ENCODE measurements at regions not wholly inside any gene's neighbourhood (a gene's known extent, or its start where the extent isn't known, plus 50 kb on each side); places are given as distances from the start of the nearest gene placed in this dataset.

GRCh38 chr2:193476171-193476800 lies 1281.6 kb upstream of the TMEFF2 start:
- no peaks in the 10 kb centered on the region for H3K36me3 ChIP-seq
- intact Hi-C loops (cut with DNase I): no loop called here
- no peak overlapping the region for H3K27ac ChIP-seq
- no peaks in the 10 kb centered on the region for H3K27me3 ChIP-seq
- H3K4me3 ChIP-seq: no peak overlapping the region
- ATAC-seq (no peak), DNase-seq (no peak)
- TF ChIP-seq CTCF (IDR thresholded peaks at IDR 0.05): no peak
- H3K9me3 ChIP-seq: peaks cover 0 to 19% of the 10 kb centered on the region in 2 donors
- H3K4me1 ChIP-seq: no peaks in the 10 kb centered on the region

- TF ChIP-seq CTCF (IDR thresholded peaks at IDR 0.05): no peak
- Histone ChIP-seq H3K4me3 (no peak overlapping the region), H3K27me3 (no peaks in the 10 kb centered on the region), H3K4me1 (no peaks in the 10 kb centered on the region), H3K27ac (no peak overlapping the region), H3K9me3 (peaks cover 0 to 23% of the 10 kb centered on the region in 2 donors), H3K36me3 (no peaks in the 10 kb centered on the region)
- ATAC-seq: no peak
- DNase-seq: no peak
- intact Hi-C loops (cut with DNase I): no loop called here
These were observed 1280.3 kb upstream of the TMEFF2 start for GRCh38 chr2:193475038-193475437.

GRCh38 chr2:193469251-193469650 lies 1274.5 kb upstream of the TMEFF2 start:
- Histone ChIP-seq H3K27ac (no peak overlapping the region), H3K4me1 (no peaks in the 10 kb centered on the region), H3K4me3 (no peak overlapping the region), H3K27me3 (no peaks in the 10 kb centered on the region), H3K36me3 (no peaks in the 10 kb centered on the region), H3K9me3 (peaks cover 0 to 22% of the 10 kb centered on the region in 2 donors)
- DNase-seq (no peak), ATAC-seq (no peak)
- TF ChIP-seq CTCF (IDR thresholded peaks at IDR 0.05): no peak
- intact Hi-C loops (cut with DNase I): no loop called here

GRCh38 chr2:193467276-193467987 lies 1272.7 kb upstream of the TMEFF2 start:
- Histone ChIP-seq H3K36me3 (no peaks in the 10 kb centered on the region), H3K4me3 (no peak overlapping the region), H3K9me3 (peaks cover 0 to 4% of the 10 kb centered on the region in 2 donors), H3K27ac (no peak overlapping the region), H3K4me1 (no peaks in the 10 kb centered on the region), H3K27me3 (no peaks in the 10 kb centered on the region)
- no peak for TF ChIP-seq CTCF (IDR thresholded peaks at IDR 0.05)
- ATAC-seq: no peak
- intact Hi-C loops (cut with DNase I): no loop called here
- DNase-seq: no peak

- no peaks in the 10 kb centered on the region for H3K27me3 ChIP-seq
- H3K4me1 ChIP-seq: no peaks in the 10 kb centered on the region
- intact Hi-C loops (cut with DNase I): no loop called here
- H3K4me3 ChIP-seq: no peak overlapping the region
- H3K27ac ChIP-seq: no peak overlapping the region
- no peak for TF ChIP-seq CTCF (IDR thresholded peaks at IDR 0.05)
- DNase-seq (no peak), ATAC-seq (no peak)
- no peaks in the 10 kb centered on the region for H3K9me3 ChIP-seq
- no peaks in the 10 kb centered on the region for H3K36me3 ChIP-seq
These were observed 1268.3 kb upstream of the TMEFF2 start for GRCh38 chr2:193463011-193463410.

Data from left lung (tissue), 4 donors.